ENCODE measurements at regions not wholly inside any gene's neighbourhood (a gene's known extent, or its start where the extent isn't known, plus 50 kb on each side); places are given as distances from the start of the nearest gene placed in this dataset.
A peak's percentile ranks its signal among the peaks of the same experiment; 100 is the strongest.
"Not testable (repeated sequence)": the region's sequence is repeated elsewhere in the genome, so short reads cannot be mapped to it uniquely, and the experiment has no call there.

DNA sequence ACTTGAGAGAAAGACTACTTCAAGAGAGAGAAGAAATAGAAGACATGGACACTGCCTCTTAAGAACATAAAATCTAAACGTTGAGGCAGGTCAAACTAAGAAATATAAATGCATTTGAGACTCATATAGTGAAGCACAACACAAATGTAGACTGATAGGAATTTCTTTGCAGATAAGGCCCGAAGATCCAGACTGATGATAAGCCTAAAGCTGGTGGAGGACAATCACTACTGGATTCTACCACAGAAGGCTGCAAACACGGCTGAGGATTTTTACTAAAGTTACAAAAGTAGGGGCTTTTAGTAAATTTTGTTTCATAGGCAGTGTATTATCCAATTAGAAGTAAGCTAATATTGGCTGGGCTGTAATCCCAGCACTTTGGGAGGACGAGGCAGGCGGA is 278.3 kb downstream of the RAP2B start:
- no peak for DNase-seq (ENCODE audit: low spot score)

DNA sequence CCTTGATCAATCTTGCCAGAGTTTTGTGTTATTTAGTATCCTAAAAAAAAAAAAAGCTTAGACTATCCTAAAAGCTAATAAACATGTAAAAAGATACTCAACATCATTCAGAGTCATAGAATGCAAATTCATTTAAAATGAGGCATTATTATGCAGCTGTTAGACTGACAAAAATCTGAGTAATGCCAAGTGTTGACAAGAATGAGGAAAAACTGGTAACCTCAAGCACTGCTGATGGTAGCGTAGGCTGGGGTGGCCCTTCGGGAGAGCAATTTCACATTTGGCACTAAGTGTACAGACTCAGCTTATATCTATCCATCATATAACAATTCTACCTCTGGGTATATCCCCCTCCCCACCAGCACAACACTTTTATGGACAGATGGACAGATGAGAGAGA is 280.4 kb downstream of the RAP2B start:
- DNase-seq (ENCODE audit: low spot score), result no peak

DNA sequence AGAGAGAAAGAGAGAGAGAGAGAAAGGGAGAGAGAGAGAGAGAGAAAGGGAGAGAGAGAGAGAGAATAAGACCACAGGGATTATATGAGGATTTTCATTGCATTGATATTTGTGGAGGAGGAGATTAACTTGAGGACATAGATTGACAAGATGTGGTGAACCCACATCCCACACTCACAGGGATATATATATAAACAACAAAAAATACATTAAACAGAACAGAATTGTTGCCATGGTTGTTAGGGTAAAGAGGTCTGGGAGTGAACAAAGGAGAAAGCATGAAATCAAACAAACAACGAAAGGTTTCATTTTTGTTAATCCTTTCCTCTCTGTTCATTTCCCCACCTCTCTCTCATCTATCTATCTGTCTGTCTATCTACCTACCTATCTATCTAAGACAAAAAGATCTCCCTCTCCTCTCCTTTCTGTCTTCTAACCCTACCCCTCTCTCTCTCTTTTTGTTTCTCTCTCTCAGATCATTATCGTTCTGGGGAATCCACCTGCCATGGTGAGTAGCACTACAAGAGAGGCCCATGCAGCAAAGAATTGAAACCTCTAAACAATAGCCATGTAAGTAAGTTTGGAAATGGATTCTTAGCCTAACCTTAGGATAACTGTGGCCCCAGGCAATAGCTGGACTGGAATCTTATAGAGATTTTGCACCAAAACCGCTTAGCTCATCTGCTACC is 280.9 kb downstream of the RAP2B start:
- DNase-seq (ENCODE audit: low spot score), result no peak

DNA sequence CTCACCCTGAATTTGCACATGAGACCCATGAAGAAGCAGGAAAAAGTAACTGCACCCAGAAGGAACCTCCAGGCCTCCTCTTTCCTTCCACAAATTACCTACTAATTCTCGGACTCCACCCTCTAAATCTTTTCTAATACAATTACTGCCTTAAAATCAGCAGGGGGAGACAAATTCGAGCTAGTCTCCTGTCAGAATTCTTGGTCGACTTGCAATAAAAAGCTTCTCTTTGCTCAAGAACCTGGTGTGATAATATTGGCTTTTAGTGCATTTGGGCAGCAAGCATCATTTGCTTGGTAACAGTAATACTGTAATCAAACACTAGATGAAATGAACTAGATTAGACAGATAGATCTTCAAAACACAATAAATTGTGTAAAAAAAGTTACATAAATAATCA is 281.9 kb downstream of the RAP2B start:
- DNase-seq (ENCODE audit: low spot score), result no peak

DNA sequence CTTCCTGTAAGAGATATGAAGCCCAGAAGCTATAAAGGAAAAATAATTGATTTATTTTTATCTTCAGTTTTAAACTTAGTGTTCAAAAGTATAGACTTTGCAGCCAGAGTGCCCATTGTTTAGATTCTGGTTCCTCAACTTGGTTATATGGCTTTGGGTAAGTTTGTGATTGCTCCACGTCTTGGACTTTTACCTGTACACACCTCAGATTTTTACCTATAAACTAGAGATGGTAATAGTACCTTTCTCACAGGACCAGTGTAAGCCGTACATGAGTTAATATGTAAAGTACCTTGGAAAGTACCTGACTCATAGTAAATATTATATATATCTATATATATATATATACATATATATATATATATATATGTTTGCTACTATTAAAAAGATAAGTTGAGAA is 283.8 kb downstream of the RAP2B start:
- DNase-seq (ENCODE audit: low spot score), result no peak

DNA sequence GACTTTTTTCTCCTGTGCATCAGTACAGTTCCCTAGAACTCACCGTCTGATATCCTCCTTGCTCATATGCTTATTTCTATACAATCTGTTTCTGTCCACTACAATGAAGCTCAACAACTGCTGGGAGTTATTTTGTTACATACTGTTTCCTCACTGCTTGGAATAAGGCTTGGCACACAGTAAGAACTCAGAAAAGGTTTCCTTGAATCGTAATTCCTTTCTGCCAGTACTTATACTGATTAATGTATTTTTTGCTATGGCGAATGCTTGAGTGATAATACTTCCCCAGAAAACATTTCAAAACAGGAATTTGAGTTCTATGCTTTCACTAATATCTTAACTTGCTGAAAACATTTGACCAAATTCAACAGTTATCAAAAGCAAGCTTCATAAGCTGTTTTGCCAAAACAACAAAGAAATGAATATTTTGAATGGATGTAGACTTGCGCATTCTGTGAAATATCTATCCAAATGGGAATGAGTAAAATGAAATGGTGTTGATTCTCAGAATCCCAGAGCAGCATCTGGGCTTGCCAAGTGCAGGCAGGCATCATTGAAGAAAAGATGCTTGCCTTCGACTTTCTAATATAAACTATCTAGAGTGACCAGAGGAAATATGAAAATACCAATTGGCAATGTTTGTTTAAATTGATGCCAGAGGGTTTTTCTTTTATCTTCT is 286.3 kb downstream of the RAP2B start:
- DNase-seq (ENCODE audit: low spot score), result no peak

DNA sequence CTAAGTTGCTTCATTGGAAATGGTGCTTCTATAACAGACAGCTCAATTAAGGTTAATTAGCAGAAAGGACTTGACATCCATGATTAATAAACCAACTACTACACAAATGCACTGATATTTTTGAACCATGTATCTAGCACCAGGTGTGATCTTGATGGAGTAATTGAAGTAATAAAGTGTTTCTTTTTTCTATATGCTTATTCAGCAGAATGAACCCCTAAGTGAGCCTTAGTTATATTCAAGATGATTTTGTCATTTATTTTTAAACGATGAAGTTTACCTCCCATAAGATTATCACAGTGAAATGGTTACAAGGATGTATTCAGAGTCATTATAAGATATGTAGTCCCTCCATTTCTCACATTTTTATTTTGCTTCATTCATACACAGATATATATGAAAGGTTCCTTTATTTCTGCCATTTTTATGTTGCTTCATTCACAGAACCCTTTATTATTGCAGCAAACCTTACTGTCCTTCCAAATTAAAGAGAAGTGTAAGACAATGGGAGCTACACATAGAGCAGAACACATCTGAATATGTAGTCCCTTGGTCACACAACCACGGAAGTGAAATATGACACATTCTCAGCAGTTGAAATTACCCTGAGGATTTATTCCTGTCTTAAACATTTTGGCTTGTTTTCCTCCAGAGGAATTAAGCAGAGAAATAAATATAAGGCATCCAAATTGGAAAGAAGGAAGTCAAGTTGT is 295.0 kb downstream of the RAP2B start:
- DNase-seq (ENCODE audit: low spot score), result no peak

DNA sequence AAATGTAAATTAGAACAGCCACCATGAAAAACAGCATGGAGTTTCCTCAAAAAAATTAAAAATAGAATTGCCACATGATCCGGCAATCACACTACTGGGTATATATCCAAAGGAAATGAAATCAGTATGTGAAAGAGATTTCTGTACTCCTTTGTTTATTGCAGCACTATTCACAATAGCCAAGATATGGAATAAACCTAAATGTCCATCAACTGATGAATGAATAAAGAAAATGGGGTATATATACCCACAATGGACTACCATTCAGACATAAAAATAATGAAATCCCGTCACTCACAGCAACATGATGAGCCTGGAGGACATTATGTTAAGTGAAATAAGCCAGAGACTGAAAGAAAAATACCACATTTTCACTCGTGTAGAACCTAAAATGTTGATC is 296.9 kb downstream of the RAP2B start:
- DNase-seq (ENCODE audit: low spot score), result no peak

DNA sequence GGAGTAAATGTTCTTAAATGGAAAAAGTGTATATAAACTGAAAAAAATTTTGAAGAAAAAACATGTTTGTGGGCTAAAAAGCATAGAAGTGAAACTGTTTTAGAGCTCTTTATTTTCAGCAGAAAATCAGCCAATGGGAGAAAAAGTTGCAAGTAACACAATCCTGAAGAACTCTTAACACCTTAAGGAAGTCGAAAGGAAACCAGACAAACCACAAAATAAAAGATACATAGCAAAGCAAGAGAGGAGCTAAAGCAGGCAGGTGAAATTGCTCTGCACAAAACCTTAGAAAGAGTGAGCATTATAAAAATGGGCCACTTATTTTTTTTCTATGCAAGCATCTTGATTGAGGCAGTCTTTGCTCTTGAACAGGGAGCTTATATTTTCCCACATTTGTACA is 300.5 kb downstream of the RAP2B start:
- no peak for DNase-seq (ENCODE audit: low spot score)

DNA sequence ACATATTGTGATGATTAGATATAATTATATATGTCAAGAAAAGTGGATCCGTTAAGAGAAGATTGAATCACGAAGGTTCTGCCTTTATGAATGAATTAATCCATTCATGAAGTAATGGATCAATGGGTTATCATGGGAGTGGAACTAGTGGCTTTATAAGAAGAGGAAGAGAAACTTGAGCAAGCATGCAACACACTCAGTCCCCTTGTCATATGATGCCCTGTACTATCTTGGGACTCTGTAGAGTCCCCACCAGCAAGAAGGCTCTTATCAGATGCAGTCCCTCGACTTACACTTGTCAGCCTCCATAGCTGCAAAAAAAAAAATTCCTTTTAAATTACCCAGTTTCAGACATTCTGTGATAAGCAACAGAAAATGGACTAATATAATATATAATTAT is 301.9 kb downstream of the RAP2B start:
- no peak for DNase-seq (ENCODE audit: low spot score)

DNA sequence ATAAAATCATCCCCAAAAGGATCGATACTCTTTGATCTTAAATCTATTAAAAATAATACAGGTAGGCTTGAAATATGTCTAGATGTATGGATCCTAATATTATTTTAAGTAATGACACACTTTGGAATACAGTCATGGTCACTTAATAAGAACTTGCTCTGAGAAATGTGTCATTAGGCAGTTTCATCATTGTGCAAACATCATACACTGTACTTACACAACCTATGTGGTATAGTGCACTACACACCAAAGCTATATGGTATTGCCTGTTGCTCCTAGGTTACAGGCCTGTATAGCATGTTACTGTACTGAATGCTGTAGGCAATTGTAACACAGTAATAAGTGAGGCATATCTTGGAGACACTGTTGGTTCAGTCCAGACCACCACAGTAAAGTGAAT is 307.1 kb downstream of the RAP2B start:
- no peak for DNase-seq (ENCODE audit: low spot score)

DNA sequence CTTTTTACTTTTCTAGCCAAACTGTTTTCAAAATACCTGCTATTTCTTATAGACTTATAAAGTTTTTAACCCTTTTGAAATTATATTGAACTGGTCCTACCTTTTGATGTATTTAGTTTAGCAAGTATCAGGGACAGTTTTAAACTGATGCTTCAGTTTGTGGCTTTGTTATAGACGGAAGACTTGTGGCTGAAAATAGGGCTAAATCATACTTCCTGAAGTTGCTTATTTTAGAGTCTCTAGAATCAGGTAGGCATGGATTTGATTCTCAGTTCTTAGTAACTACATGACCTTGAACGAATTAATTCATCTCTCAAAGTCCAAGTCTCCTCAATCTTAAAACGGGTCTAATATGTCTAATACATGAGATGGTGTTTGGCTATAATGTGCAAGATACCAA is 322.8 kb downstream of the RAP2B start:
- no peak for DNase-seq (ENCODE audit: low spot score)

DNA sequence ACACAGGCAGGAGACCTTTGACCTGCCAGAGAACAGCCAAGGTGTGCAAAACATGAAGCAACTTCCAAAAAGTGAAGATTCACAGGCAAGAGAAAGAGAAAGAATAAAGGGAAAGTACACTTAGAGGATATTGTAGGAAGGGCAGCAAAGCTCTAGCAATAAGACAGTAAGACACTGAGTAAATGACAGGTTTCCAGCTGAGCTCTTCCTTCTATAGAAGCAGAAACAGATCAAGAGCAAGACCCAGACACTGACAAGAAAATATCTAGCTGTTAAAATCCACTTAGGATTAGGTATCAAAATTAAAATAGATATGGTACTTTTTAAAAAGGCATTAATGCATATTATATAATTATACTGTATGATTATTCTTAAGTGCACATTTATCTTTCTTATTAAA is 333.4 kb downstream of the RAP2B start:
- DNase-seq (ENCODE audit: low spot score), result no peak

DNA sequence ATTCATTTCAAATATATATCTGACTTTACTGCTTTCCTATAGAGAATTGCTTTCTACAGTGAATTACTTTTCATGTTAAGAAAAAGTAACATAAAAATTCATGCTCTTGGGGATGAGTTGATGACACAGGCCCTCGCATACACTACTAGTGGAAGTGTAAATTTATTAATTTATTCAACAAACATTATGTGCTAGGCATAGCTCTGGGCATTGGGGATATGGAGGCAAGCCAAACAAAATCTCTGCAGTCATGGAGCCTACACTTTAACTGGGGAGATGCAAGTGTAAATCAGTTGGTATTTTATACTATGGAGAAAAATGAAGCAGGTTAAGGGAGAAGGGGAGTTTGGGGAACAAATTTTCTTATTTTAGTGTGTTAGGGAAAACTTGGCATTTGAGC is 340.7 kb downstream of the RAP2B start:
- DNase-seq (ENCODE audit: low spot score), result no peak

DNA sequence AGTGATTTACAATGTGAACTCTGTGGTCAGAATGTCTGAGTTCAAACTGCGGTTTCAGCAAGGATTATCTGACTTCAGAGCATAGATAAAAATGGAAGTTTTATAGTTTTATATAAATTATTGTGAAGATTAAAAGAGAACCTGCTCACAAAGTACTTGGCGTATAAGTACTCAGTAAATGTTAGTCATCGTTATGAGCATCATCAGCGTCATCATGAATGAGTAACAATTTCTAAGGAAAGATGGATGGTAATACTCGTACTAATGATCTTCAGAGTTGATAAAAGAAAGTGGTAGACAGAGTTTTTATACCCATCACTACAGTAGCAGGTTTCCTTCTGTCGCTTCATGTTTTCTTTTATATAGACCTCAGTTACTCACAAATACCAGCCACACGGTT is 341.8 kb downstream of the RAP2B start:
- DNase-seq (ENCODE audit: low spot score), result no peak

DNA sequence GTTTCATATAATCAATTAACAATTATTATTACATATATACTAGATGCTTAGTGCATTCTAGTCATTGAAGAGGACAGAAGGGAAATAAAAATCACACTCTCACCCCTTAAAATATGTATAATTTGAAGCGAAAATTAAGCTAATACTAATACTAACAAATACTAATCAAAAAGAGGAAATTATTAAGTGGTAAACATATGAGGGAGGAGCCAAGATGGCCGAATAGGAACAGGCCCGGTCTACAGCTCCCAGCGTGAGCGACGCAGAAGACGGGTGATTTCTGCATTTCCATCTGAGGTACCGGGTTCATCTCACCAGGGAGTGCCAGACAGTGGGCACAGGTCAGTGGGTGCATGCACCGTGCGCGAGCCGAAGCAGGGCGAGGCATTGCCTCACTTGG is 344.2 kb downstream of the RAP2B start:
- DNase-seq (ENCODE audit: low spot score), result not testable (repeated sequence)

DNA sequence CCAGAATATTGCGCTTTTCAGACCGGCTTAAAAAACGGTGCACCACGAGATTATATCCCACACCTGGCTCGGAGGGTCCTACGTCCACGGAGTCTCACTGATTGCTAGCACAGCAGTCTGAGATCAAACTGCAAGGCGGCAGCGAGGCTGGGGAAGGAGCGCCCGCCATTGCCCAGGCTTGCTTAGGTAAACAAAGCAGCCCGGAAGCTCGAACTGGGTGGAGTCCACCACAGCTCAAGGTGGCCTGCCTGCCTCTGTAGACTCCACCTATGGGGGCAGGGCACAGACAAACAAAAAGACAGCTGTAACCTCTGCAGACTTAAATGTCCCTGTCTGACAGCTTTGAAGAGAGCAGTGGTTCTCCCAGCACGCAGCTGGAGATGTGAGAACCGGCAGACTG is 344.7 kb downstream of the RAP2B start:
- DNase-seq (ENCODE audit: low spot score), result not testable (repeated sequence)

DNA sequence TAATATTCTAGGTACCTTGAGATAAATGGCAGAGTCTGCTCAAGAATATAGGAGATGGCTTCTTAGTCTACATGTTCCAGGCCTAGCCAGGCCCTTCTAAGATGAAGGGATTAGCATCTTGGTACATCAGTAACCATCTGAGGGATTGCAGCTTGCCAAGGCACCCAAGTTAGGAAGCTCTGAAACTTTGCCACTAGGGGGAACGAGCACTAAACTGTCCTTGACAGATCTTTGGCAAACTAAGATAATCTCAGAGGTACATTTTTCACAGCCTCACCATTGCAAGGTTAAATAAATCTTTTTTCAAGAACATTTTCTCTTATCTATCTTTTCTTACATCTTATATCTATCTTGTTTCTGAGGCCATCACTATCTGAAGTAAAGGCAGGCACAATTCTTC is 351.2 kb downstream of the RAP2B start:
- DNase-seq (ENCODE audit: low spot score), result peak; percentile 9

DNA sequence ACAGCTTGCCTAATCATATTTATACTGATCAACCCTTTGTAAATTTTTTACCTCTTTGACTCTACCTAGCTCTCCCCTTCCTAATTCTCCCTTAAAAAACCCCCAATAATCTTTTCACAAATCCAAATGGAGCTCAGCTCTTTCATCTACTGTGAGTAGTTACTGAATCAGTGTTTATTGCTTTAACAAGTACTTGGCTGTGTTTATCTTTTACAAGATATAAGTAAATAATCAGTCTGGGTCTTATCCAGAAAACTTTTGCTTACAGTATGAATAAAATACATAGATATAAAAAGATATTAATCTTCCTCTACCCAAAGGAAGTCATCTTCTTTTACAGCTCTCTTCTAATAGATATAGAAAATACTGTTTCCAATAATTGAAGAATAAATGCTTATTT is 366.4 kb downstream of the RAP2B start:
- DNase-seq (ENCODE audit: low spot score), result no peak

DNA sequence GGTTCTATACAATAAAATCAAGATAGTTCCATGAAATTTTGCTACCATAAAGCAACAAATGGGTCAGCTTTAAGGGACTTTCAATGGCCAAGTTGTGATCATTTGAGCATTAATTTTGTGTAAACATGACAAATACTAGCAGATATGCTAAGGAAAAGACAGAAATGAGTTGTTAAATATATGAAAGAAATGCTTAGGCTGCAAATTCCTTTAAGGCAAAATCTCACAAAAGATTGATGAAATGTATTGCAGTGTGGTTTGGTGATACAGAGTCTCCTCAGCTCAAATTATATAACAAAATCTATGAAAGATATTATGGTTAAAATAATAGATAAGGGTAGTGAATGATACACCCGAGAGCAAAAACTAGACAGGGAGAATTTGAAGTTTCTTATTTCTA is 377.2 kb downstream of the RAP2B start:
- DNase-seq (ENCODE audit: low spot score), result no peak

DNA sequence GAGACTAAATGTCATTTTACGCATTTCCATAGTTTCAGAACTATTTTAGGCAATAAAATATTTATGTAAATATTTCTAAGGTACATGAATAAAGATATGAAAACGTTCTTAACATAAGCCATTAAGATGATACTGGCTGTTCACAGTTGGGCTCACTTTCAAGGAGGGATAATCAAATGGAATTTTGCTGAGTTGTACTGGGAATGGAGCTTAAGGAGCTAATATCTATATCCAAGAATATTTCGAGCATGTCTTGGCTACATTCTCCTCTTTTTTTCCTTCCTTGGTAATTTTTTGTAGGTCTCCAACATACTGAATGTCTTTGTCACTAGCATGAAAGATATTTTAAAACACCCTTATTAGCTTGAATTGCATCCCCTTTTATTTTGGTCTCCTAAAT is 383.4 kb downstream of the RAP2B start:
- no peak for DNase-seq (ENCODE audit: low spot score)

DNA sequence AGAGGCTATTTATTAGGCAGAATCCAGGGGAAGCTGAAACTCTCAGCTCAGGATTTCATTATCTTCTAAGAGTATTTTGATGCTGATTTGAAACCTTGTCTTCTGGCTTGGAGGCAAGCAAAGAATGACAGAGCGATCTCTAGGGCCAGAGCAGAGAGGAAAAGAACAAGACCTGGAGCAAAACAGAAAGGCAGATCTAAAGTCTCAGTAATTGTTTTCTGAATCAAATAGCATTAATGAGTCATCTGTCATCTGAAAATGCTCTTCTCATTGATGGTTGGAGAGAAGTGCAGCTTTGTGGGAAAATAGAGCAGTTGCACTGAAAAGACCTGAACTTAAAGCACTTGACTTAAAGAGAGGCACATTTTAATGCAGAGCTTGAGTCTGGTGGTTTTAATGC is 385.9 kb downstream of the RAP2B start:
- no peak for DNase-seq (ENCODE audit: low spot score)

DNA sequence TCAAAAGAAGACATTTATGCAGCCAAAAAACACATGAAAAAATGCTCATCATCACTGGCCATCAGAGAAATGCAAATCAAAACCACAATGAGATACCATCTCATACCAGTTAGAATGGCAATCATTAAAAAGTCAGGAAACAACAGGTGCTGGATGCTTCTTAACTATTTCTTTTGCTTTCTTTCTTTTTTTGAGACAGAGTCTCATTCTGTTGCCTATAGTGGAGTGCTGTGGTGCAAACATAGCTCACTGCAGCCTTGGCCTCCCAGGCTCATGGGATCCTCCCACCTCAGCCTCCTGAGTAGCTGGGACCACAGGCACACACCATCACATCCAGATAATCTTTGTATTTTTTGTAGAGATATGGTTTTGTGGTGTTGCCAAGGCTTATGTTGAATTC is 387.7 kb downstream of the RAP2B start:
- not testable (repeated sequence) for DNase-seq (ENCODE audit: low spot score)
